Mesenchymal stem cell (in vitro differentiated cells and primary cell): ENCODE measurements at regions not wholly inside any gene's neighbourhood (a gene's known extent, or its start where the extent isn't known, plus 50 kb on each side); places are given as distances from the start of the nearest gene placed in this dataset.
"Not testable (repeated sequence)": the region's sequence is repeated elsewhere in the genome, so short reads cannot be mapped to it uniquely, and the experiment has no call there.

ENCODE experiments used
- DNase-seq: peaks from one replicate; pipeline ENCODE4 v3.0.0-alpha.2; 2013
- H2AFZ ChIP-seq: one replicate; pipeline ENCODE4 v1.6.1; 2013; ENCODE audit warnings: low read depth, mild to moderate bottlenecking, control low read depth, inconsistent platforms, low read length, moderate library complexity
- H2AK5ac ChIP-seq: 2 replicates; pipeline ENCODE4 v1.6.1; 2013; ENCODE audit warnings: low read length, moderate library complexity, mild to moderate bottlenecking, inconsistent platforms; ENCODE audit not compliant: severe bottlenecking
- H2BK120ac ChIP-seq: one replicate; pipeline ENCODE4 v1.6.1; 2013; ENCODE audit warnings: low read depth, mild to moderate bottlenecking, inconsistent platforms, low read length, moderate library complexity
- H2BK12ac ChIP-seq, 2 experiments: one replicate each; pipeline ENCODE4 v1.6.1; 2013; ENCODE audit warnings: inconsistent platforms in 2 of 2, low read length in 2 of 2, mild to moderate bottlenecking in 2 of 2, moderate library complexity in 2 of 2, control low read depth in 1 of 2
- H2BK15ac ChIP-seq: one replicate; pipeline ENCODE4 v1.6.1; 2013; ENCODE audit warnings: mild to moderate bottlenecking, low read depth, inconsistent platforms; ENCODE audit not compliant: poor library complexity, severe bottlenecking
- H2BK5ac ChIP-seq: 2 replicates; pipeline ENCODE4 v1.6.1; 2013; ENCODE audit warnings: low read depth, mild to moderate bottlenecking, low read length, control low read depth, inconsistent platforms; ENCODE audit not compliant: poor library complexity, severe bottlenecking
- H3K14ac ChIP-seq, 2 experiments: one replicate each; pipeline ENCODE4 v1.6.1; 2013; ENCODE audit warnings: inconsistent platforms in 2 of 2, low read length in 2 of 2, control low read depth in 1 of 2, mild to moderate bottlenecking in 1 of 2, moderate library complexity in 1 of 2
- H3K18ac ChIP-seq, 2 experiments: one replicate each; pipeline ENCODE4 v1.6.1; 2013; ENCODE audit warnings: inconsistent platforms in 2 of 2, low read length in 2 of 2, control low read depth in 1 of 2, low read depth in 1 of 2, mild to moderate bottlenecking in 1 of 2
- H3K23ac ChIP-seq, 2 experiments: one replicate each; pipeline ENCODE4 v1.6.1; 2013; ENCODE audit warnings: inconsistent platforms in 2 of 2, low read length in 2 of 2, mild to moderate bottlenecking in 2 of 2, moderate library complexity in 2 of 2, control low read depth in 1 of 2
- H3K27ac ChIP-seq: 2 replicates; pipeline ENCODE4 v1.5.1; 2013; ENCODE audit warnings: mild to moderate bottlenecking, moderate library complexity, low read length, control low read depth, inconsistent platforms; ENCODE audit not compliant: poor library complexity, severe bottlenecking
- H3K27me3 ChIP-seq, 2 experiments: 2 replicates each; pipeline versions ENCODE4 v1.6.1 to v1.7.0; 2013; ENCODE audit warnings: low read length in 2 of 2, mild to moderate bottlenecking in 2 of 2, moderate library complexity in 2 of 2, control low read depth in 1 of 2, inconsistent platforms in 1 of 2; ENCODE audit not compliant: control insufficient read depth in 1 of 2, insufficient read depth in 1 of 2
- H3K36me3 ChIP-seq, 2 experiments: 2 replicates each; pipeline versions ENCODE4 v1.6.1 to v1.7.0; 2013; ENCODE audit warnings: low read length in 2 of 2, control low read depth in 1 of 2, inconsistent platforms in 1 of 2, low read depth in 1 of 2, mild to moderate bottlenecking in 1 of 2; ENCODE audit not compliant: insufficient read depth in 2 of 2, control insufficient read depth in 1 of 2
- H3K4ac ChIP-seq, 2 experiments: one replicate each; pipeline ENCODE4 v1.6.1; 2013; ENCODE audit warnings: inconsistent platforms in 2 of 2, low read length in 2 of 2, mild to moderate bottlenecking in 2 of 2, moderate library complexity in 2 of 2, control low read depth in 1 of 2, low read depth in 1 of 2
- H3K4me1 ChIP-seq: 2 replicates; pipeline ENCODE4 v1.6.1; 2013; ENCODE audit warnings: low read depth, low read length, control low read depth; ENCODE audit not compliant: control insufficient read depth, insufficient read depth
- H3K4me2 ChIP-seq: 2 replicates; pipeline ENCODE4 v1.6.1; 2013; ENCODE audit warnings: low read length, mild to moderate bottlenecking, inconsistent platforms; ENCODE audit not compliant: poor library complexity, severe bottlenecking
- H3K4me3 ChIP-seq, 2 experiments: 2 replicates each; pipeline versions ENCODE4 v1.5.1 to v1.7.0; 2013; ENCODE audit warnings: low read length in 2 of 2, mild to moderate bottlenecking in 2 of 2, control low read depth in 1 of 2, low read depth in 1 of 2; ENCODE audit not compliant: insufficient read depth in 1 of 2
- H3K79me1 ChIP-seq: replicated peaks from 2 replicates; pipeline ENCODE4 v1.6.1; 2013; ENCODE audit warnings: mild to moderate bottlenecking, control low read depth, low read length, inconsistent platforms; ENCODE audit not compliant: poor library complexity, severe bottlenecking
- H3K9ac ChIP-seq: 2 replicates; pipeline ENCODE4 v1.7.0; 2013; ENCODE audit warnings: mild to moderate bottlenecking, low read length, moderate library complexity
- H3K9me3 ChIP-seq: 2 replicates; pipeline ENCODE4 v1.7.0; 2013; ENCODE audit warnings: mild to moderate bottlenecking, low read length; ENCODE audit not compliant: control insufficient read depth
- H4K8ac ChIP-seq: one replicate; pipeline ENCODE4 v1.6.1; 2013; ENCODE audit warnings: inconsistent platforms, mild to moderate bottlenecking, low read length, moderate library complexity
- H4K91ac ChIP-seq: one replicate; pipeline ENCODE4 v1.6.1; 2013; ENCODE audit warnings: mild to moderate bottlenecking, low read length, inconsistent platforms
- WGBS: methylation state at CpG from one replicate; pipeline ENCODE4 v1.1.7; 2013; ENCODE audit warnings: mixed read lengths; 5-methylcytosine and 5-hydroxymethylcytosine counted together

DNA sequence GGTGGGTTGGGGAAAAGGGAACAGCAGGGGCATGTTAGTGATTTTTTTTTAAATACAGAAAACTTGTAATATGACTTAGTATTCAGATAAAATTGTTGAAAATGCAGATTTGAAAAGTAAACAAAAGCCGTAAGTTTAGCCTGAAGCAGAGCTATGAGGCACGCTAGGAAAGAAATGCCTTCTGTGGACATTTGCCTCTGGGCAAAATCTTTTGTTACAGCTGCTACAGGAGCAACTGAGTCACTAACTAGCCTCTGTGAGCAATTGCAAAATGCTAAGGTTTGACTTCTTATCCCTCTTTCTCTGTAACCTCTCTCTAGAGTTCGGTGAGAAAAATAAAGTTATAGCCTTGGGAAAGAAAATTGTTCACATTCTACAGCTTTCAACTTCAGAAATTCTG, 350.0 kb downstream of the SLC7A11 start:
- no peak overlapping the region for H3K4ac ChIP-seq
- no peak overlapping the region for H3K27ac ChIP-seq
- no peak overlapping the region for H3K14ac ChIP-seq
- no peak overlapping the region for H2BK5ac ChIP-seq
- DNase-seq, result peak; percentile 54
- H4K91ac ChIP-seq, result no peak overlapping the region
- no peak overlapping the region for H2AFZ ChIP-seq
- H3K18ac ChIP-seq, result no peak overlapping the region
- 73% methylated on average over 2 of the region's 3 CpGs for WGBS
- H2BK15ac ChIP-seq, result no peak overlapping the region
- no peak overlapping the region for H2BK12ac ChIP-seq
- H3K9ac ChIP-seq, result no peak overlapping the region
- no peak overlapping the region for H3K4me3 ChIP-seq
- H3K9me3 ChIP-seq, result no peaks in the 10 kb centered on the region
- H3K4me1 ChIP-seq, result peaks cover 1% of the 10 kb centered on the region
- no peaks in the 10 kb centered on the region for H3K27me3 ChIP-seq
- no peak overlapping the region for H4K8ac ChIP-seq
- no peak overlapping the region for H2BK120ac ChIP-seq
- no peaks in the 10 kb centered on the region for H3K79me1 ChIP-seq
- no peak overlapping the region for H3K23ac ChIP-seq
- H2AK5ac ChIP-seq, result no peak overlapping the region
- H3K4me2 ChIP-seq, result no peak overlapping the region
- H3K36me3 ChIP-seq, result no peaks in the 10 kb centered on the region

DNA sequence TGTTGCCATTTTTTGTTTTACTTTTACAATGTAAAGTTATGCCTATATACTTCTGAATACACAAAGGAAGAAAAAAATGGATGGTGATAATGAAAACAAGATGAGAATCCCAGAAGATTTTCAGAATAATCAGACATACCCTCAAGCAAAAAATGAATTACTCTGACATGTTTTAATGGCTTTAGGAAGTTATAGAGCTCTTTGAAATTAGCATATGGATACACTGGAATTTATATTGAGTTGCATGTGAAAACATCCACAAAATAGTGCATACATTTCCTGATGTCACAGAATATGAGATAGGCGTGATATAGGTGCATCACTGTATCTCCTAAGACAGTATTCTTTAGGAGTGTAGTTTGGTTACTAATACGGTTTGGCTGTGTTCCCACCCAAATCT, 351.3 kb downstream of the SLC7A11 start:
- H2BK15ac ChIP-seq, result no peak overlapping the region
- no peak overlapping the region for H3K4me2 ChIP-seq
- H3K9ac ChIP-seq, result no peak overlapping the region
- H3K9me3 ChIP-seq, result no peaks in the 10 kb centered on the region
- H3K27ac ChIP-seq, result no peak overlapping the region
- no peak overlapping the region for H2BK12ac ChIP-seq
- H3K23ac ChIP-seq, result no peak overlapping the region
- no peak for DNase-seq
- no peak overlapping the region for H4K91ac ChIP-seq
- H3K36me3 ChIP-seq, result no peaks in the 10 kb centered on the region
- no peak overlapping the region for H2BK5ac ChIP-seq
- H3K4ac ChIP-seq, result no peak overlapping the region
- H3K4me1 ChIP-seq, result no peaks in the 10 kb centered on the region
- H3K14ac ChIP-seq, result no peak overlapping the region
- 100% methylated on average over 2 of the region's 2 CpGs for WGBS
- no peaks in the 10 kb centered on the region for H3K27me3 ChIP-seq
- no peaks in the 10 kb centered on the region for H3K79me1 ChIP-seq
- H3K18ac ChIP-seq, result no peak overlapping the region
- no peak overlapping the region for H2BK120ac ChIP-seq
- H2AK5ac ChIP-seq, result no peak overlapping the region
- no peak overlapping the region for H2AFZ ChIP-seq
- no peak overlapping the region for H3K4me3 ChIP-seq
- no peak overlapping the region for H4K8ac ChIP-seq

DNA sequence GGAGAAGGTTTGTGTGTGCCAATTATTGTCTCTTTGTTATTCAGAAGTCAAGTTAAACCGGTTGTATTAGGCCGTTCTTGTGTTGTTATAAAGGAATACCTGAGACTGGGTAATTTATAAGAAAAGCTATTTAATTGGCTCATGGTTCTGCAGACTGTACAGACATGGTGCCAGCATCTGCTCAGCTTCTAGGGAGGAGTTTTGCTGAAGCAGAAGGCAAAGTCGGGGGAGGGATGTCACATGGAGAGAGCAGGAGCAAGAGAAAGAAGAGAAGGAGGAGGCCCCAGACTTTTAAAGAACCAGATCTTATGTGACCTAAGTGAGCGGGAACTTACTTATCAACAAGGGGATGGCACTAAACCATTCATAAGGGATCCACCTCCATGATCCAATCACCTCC, 349.3 kb upstream of the PCDH18 start:
- H3K27ac ChIP-seq, result no peak overlapping the region
- H2BK120ac ChIP-seq, result no peak overlapping the region
- no peak overlapping the region for H2BK5ac ChIP-seq
- no peak overlapping the region for H2AK5ac ChIP-seq
- no peak overlapping the region for H2BK12ac ChIP-seq
- H3K18ac ChIP-seq, result no peak overlapping the region
- H3K14ac ChIP-seq, result no peak overlapping the region
- no peak overlapping the region for H4K91ac ChIP-seq
- no peaks in the 10 kb centered on the region for H3K27me3 ChIP-seq
- no peak overlapping the region for H3K4me2 ChIP-seq
- no peak overlapping the region for H3K23ac ChIP-seq
- no peak overlapping the region for H3K9ac ChIP-seq
- no peak overlapping the region for H3K4ac ChIP-seq
- no peak for DNase-seq
- H3K79me1 ChIP-seq, result no peaks in the 10 kb centered on the region
- H3K9me3 ChIP-seq, result no peaks in the 10 kb centered on the region
- no peak overlapping the region for H2AFZ ChIP-seq
- no peak overlapping the region for H2BK15ac ChIP-seq
- no peaks in the 10 kb centered on the region for H3K4me1 ChIP-seq
- H4K8ac ChIP-seq, result no peak overlapping the region
- no peak overlapping the region for H3K4me3 ChIP-seq
- no peaks in the 10 kb centered on the region for H3K36me3 ChIP-seq
- WGBS, result 83% methylated on average over 3 of the region's 4 CpGs

DNA sequence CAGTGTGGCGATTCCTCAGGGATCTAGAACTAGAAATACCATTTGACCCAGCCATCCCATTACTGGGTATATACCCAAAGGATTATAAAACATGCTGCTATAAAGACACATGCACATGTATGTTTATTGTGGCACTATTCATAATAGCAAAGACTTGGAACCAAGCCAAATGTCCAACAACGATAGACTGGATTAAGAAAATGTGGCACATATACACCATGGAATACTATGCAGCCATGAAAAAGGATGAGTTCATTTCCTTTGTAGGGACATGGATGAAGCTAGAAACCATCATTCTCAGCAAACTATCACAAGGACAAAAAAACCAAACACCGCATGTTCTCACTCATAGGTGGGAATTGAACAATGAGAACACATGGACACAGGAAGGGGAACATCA, 335.8 kb upstream of the PCDH18 start:
- H2BK15ac ChIP-seq, H2BK120ac ChIP-seq, H2AFZ ChIP-seq, H3K4me1 ChIP-seq, H3K79me1 ChIP-seq, H4K91ac ChIP-seq, H2BK12ac ChIP-seq, H2AK5ac ChIP-seq, H3K4me3 ChIP-seq, H3K4me2 ChIP-seq, H2BK5ac ChIP-seq, H3K23ac ChIP-seq, H3K36me3 ChIP-seq, H3K18ac ChIP-seq, H3K9ac ChIP-seq, H4K8ac ChIP-seq, H3K27me3 ChIP-seq, H3K27ac ChIP-seq, H3K9me3 ChIP-seq, DNase-seq, H3K4ac ChIP-seq, H3K14ac ChIP-seq: not testable (repeated sequence)
- WGBS, result no CpG with 5 or more reads among the region's 3 CpGs
